ENCODE measurements at regions not wholly inside any gene's neighbourhood (a gene's known extent, or its start where the extent isn't known, plus 50 kb on each side); places are given as distances from the start of the nearest gene placed in this dataset.

- DNase-seq (ENCODE audit: low read depth in 2 of 2, low spot score in 1 of 2) = no peak
Measured at GRCh38 chr13:106850973-106851650, 283.2 kb upstream of the ARGLU1 start.

DNA sequence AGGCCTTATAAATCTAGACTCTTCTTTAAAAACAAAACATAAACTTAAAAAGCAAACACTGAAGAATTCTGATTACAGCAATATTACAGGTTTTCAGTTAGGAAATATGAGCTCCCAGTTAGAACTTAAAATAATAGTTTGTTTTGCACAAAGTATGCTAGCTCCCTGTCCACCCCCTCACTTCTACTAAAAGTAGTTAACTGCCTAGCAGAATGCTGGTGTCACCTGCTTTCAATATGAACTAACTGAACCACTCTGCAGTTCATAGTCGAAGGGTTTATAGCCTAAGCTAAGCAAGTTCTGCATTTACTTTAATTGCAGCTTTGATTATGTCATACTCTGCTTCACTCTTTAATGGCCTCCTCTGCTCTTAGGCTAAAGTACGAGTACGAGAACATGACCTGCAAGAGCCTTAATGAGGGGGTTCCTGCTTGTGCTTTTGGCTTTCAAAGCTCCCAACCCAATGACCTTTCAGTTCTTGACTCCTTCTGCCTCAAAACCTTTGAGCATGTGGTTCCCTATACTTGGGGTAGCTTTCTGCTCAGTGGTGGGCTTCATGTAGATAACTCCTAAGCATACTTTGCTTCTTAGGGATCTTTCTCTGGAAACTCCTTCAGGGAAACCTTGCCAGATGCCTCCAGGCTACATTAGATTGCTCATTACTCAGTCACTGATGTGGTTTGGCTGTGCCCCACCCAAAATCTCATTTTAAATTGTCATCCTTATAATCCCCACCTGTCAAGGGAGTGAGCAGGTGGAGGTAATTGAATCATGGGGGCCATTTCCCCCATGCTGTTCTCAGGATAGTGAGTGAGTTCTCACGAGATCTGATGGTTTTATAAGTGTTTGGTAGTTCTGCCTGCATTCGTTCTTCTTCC, 278.9 kb upstream of the ARGLU1 start:
- no peak for DNase-seq (ENCODE audit: low read depth in 2 of 2, low spot score in 1 of 2)

- no peak for DNase-seq (ENCODE audit: low read depth in 2 of 2, low spot score in 1 of 2)
Measured at GRCh38 chr13:106836186-106836802, 268.4 kb upstream of the ARGLU1 start.

DNA sequence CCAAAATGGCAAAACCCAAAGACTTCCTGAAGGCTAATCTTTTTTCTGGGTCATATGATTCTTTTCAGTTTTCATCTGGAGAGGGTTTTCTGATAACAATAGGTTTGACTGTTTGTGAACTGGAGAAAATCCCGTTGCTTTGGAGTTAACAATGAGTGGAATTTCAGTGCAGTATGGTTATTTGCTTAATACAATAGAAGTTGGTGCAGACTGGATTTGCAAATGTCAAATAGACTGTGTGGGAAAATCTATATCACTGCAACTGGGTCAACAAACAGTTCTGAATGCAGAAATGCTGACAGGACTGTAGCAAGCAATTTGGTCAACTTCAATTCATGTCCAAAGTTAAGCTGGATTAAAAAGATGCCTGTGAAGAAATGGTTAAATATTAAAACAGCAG, 267.5 kb upstream of the ARGLU1 start:
- no peak for DNase-seq (ENCODE audit: low read depth in 2 of 2, low spot score in 1 of 2)

- no peak for DNase-seq (ENCODE audit: low read depth in 2 of 2, low spot score in 1 of 2)
Measured at GRCh38 chr13:106821979-106822378, 254.0 kb upstream of the ARGLU1 start.

DNA sequence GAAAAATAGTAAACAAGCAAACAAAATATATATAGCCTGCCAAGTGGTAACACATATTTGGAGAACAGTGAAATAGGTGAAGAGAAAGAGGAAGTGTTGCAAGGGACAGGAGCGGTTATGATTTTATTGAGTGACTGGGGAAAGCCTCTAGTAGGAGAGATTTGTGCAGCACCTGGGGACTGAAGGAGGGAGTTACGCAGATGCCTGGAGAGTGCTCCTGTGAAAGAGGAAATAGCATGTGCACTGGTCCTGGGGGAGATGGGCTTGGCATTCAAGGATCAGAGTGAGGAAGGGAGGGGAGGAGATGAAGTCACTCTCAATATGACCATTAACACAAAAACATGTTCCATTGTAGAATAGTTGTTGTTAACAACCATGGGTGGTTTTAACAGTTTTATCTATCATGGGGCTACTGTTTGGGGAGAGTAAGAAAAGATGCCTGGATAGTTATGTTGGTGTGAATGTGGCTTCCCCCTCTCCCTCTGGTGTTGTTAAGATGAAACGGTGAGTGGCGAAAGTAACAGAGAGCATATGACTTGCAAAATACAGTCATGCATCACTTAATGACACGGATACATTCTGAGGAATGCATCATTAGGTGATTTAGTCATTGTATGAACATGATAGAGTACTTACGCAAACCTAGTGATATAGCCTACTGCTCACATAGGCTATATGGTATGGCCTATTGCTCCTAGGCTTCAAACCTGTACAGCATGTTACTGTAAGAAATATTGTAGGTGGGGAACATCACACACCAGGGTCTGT, 251.7 kb upstream of the ARGLU1 start:
- DNase-seq (ENCODE audit: low read depth in 2 of 2, low spot score in 1 of 2) = no peak

DNA sequence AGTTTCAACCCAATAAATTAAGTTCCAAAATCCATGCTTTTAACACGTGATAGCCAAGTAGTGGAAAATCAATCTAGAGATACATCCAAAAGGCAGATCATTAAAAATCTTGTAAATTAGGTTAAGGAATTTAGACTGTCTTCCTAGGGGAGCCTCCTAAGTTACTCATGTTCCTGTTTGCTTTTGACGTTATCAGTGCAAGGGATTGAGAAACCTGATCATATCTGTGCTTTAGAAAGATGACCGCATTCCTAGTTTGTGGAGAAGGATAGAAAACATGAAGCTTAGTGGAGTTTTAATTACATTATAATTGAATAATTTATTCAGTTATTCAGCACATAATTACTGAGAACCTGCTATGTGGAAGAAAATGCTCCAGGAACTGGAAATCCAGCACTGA, 251.0 kb upstream of the ARGLU1 start:
- no peak for DNase-seq (ENCODE audit: low read depth in 2 of 2, low spot score in 1 of 2)

GRCh38 chr13:106815545-106815944, 247.6 kb upstream of the ARGLU1 start:
- DNase-seq (ENCODE audit: low read depth in 2 of 2, low spot score in 1 of 2) = no peak

DNA sequence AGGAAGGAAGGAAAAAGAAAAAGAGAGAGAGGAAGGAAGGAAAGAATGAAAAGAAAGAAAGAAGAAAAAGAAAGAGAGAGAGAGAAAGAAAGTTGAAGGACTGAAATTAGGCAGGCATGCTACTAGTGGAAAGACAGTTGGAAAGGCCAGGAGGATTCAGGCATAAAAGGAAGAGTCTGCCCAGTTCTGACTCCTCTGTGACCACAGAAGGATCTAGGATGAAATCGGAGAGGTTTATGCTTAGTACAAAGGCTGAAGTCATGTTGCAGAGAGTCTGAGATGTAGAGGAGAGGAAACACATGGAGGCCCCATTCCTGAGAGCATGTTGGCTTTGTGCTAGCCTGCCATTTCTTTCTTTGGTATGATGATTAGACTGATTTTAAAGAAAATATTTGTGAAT, 246.5 kb upstream of the ARGLU1 start:
- no peak for DNase-seq (ENCODE audit: low read depth in 2 of 2, low spot score in 1 of 2)

DNA sequence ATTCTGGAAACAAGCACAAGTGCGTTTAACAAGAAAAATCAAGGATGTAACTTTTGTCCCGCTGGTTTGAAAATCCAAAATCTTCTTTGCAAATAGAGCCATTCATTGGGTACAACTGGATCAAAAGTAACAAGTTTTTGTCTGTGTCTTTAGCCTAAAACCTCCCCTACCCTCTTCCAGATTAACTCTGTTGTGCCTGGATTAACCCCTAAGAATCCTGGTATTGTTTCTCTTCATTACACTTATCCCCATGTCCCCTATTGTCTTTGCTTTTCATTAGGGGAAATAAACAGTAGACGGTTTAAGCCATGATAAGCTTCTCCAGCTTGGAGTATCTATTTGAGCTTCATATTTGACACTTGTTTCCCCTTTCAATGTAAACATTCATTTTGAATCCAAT, 242.1 kb upstream of the ARGLU1 start:
- DNase-seq (ENCODE audit: low read depth in 2 of 2, low spot score in 1 of 2) = no peak

- DNase-seq (ENCODE audit: low read depth in 2 of 2, low spot score in 1 of 2) = no peak
Measured at GRCh38 chr13:106804991-106805390, 237.1 kb upstream of the ARGLU1 start.

DNA sequence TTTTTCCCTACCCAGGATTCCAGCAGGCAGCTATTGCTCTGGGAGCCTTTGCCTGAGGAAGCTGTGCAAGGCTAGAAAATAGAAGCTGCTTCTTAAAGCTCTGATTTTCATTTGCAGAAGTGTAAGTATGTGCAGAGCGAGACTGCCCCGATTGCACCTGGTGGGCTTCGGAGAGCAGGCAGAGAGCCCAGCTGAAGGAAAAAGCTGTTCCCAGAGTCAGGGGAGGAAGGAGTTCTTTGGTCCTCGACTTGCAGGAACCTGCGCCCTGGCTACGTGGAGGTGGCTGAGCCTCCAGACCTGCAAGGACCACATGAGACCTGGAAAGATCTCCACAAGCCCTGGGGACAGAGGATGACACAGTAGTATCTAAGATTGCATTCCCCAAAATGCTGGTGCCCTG, 235.0 kb upstream of the ARGLU1 start:
- DNase-seq (ENCODE audit: low read depth in 2 of 2, low spot score in 1 of 2) = no peak

DNA sequence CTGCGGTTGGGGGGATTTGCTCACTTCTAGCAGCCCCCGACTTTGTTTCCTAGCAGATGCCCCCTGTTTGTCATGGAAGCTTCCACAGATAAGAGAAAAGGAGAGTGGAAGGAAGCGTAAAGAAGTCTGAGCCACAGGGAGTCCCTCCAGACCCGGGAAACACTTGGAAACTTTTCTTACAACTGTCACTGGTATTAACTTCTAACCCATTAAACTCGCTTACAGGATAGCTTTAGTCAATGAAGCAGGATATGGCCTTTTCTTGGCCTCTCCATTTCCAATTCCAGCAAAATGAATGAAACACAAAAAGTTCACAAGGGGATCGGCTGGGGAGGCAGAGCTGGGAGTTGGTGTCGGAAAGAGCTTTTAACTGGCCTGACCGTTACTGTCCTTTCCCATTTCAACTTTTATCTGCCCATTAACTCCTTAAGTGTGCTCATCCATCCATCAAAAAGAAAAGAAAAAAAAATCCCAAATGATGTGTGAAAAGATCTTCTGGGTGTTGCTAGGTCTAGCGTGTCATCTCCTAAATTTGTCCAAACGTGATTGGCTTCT, 231.9 kb upstream of the ARGLU1 start:
- no peak for DNase-seq (ENCODE audit: low read depth in 2 of 2, low spot score in 1 of 2)

DNA sequence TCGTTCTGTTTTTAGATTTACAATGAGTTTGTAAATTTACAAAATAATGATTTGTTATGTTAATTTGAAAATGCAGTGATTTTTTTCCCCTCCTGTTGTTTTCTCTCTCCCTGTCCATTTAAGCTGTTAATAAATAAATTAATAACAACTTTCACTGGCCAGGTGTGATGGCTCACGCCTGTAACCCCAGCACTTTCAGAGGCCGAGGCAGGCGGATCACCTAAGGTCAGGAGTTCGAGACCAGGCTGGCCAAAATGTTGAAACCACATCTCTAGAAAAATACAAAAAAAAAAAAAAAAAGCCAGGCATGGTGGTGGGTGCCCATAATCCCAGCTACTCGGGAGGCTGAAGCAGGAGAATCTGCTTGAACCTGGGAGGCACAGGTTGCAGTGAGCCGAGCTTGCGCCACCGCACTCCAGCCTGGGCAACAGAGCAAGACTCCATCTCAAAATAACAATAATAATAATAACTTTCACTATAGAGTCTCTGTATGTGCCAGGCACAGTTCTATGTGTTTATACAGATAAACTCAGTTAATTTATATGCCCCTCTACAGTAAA, 229.2 kb upstream of the ARGLU1 start:
- DNase-seq (ENCODE audit: low read depth in 2 of 2, low spot score in 1 of 2) = no peak

GRCh38 chr13:106796280-106797047, 228.5 kb upstream of the ARGLU1 start:
- no peak for DNase-seq (ENCODE audit: low read depth in 2 of 2, low spot score in 1 of 2)

DNA sequence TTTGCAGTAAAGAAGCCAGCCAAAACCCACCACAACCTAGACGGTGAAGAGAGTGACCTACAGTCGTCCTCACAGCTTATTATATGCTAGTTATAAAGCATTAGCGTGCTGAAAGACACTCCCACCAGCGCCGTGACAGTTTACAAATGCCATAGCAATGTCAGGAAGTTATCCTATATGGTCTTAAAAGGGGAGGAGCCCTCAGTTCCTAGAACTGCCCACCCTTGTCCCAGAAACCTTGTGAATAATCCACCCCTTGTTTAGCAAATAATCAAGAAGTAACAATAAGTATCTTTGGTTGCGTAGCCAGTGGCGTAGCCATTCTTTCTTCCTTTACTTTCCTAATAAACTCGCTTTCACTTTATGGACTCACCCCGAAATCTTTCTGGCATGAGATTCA, 227.9 kb upstream of the ARGLU1 start:
- no peak for DNase-seq (ENCODE audit: low read depth in 2 of 2, low spot score in 1 of 2)

DNA sequence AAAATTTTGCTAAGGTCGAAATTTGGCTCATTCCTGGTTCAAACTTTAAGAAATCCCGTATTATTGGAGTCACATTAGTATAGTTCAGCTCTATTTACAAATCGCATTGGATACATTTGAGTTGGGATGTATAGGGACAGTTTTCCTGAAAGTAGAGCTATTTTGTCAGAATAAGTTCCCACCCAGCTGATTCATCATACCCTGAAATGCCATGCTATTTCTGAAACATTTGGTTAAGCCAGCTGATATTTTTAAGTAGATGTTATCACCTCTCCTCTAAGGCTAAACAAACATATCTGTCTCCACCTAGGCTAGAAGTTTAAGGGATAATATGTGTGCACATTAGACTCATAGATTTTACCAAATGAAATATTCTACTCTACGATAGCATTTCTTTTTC, 226.2 kb upstream of the ARGLU1 start:
- DNase-seq (ENCODE audit: low read depth in 2 of 2, low spot score in 1 of 2) = no peak

DNA sequence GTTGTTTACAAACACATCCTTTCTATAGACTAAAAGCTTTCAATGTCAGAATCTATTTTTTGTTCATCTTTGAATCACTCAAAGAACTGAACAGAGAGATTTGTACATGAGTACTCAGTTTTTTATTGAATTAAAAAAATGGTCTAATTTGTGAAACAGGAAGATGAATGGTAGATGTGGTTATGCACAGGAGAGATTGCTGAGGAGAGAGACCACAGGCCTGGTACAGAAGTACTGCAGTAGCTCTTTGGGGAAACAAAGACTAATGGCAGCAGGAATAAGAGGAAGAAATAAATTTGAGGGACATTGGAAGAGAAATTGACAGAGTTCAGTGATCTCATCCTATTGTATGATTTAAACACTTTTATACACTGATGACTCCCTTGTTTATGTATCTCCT, 222.0 kb upstream of the ARGLU1 start:
- no peak for DNase-seq (ENCODE audit: low read depth in 2 of 2, low spot score in 1 of 2)

- DNase-seq (ENCODE audit: low read depth in 2 of 2, low spot score in 1 of 2) = no peak
Measured at GRCh38 chr13:106786006-106786563, 218.1 kb upstream of the ARGLU1 start.

DNA sequence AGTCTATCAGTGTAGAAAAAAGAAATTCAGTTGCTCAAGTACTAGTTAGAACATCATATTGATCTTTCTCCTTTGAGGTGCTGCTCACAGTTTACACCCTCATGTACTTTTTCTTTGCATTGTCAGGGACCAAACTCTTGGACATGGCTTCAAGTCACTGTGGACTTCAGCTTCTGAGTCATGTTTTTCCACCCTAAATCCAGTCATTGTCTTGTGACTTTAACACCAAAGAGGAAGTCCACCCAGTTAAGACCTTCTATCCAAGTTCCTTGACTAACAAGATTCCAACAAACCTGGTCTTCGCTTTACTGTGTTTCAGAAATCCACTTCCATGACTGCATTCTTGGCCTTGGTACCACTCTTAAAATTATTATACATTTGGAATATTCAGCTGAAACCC, 206.7 kb upstream of the ARGLU1 start:
- DNase-seq (ENCODE audit: low read depth in 2 of 2, low spot score in 1 of 2) = no peak
